GM12878 (cell line): ENCODE measurements at regions not wholly inside any gene's neighbourhood (a gene's known extent, or its start where the extent isn't known, plus 50 kb on each side); places are given as distances from the start of the nearest gene placed in this dataset.

Source experiments
- ATAC-seq: fragments of 200-7000 bp; cut with Tn5 transposase; 3 replicates; pipeline ENCODE4 v1.9.1; 2020; ENCODE audit warnings: mild to moderate bottlenecking, moderate library complexity
- BruUV-seq: library from RNA; stranded (reverse); fragments of 400-500 nt; replicated peaks from 2 replicates; lab custom pipeline; 2021; lab: Mats Ljungman, UMichigan
- CTCF ChIA-PET: fragments of 300-600 bp; sonication (Branson Sonifier 250); formaldehyde crosslinking; extraction: SDS; loops from one replicate; lab custom pipeline; 2021; ENCODE audit warnings: inconsistent platforms; lab: Yijun Ruan, JAX
- POLR2A ChIA-PET: fragments of 350-600 bp; formaldehyde crosslinking; extraction: SDS; loops from one replicate; lab custom pipeline; 2021; ENCODE audit warnings: inconsistent platforms; lab: Charles Lee
- RAD21 ChIA-PET: fragments of 300-600 bp; sonication (Branson Sonifier 250); formaldehyde crosslinking; loops from one replicate; lab custom pipeline; 2023; ENCODE audit warnings: antibody characterized with exemption; ENCODE audit not compliant: unreplicated experiment; lab: Charles Lee
- SMC1A ChIA-PET: fragments of 300-600 bp; sonication (Branson Sonifier 250); formaldehyde crosslinking; loops from one replicate; lab custom pipeline; 2023; ENCODE audit not compliant: unreplicated experiment, uncharacterized antibody; lab: Charles Lee
- DNase-seq: peaks from one replicate; pipeline ENCODE4 v3.0.0-alpha.2; 2011; ENCODE audit warnings: low read depth, low spot score
- FAIRE-seq: peaks from 3 replicates; lab custom pipeline; 2011; peaks lifted over from hg19 to GRCh38; lab: Jason Lieb, UNC
- H2AFZ ChIP-seq: 2 replicates; pipeline ENCODE4 v1.6.0; 2011; ENCODE audit warnings: low read depth, low read length, control low read depth; ENCODE audit not compliant: control insufficient read depth
- H3K27ac ChIP-seq: 2 replicates; pipeline ENCODE4 v1.5.1; 2011; ENCODE audit warnings: control low read depth; ENCODE audit not compliant: control insufficient read depth, insufficient read depth
- H3K27me3 ChIP-seq, 2 experiments: replicated peaks in 1 of 2; 2 replicates each; pipeline versions ENCODE4 v1.6.0 to v1.6.1; 2011; ENCODE audit warnings: low read length in 1 of 2; ENCODE audit not compliant: control insufficient read depth in 2 of 2, insufficient read depth in 2 of 2
- H3K36me3 ChIP-seq, 2 experiments: 2 replicates each; pipeline ENCODE4 v1.5.1; 2011; ENCODE audit warnings: low read length in 1 of 2; ENCODE audit not compliant: control insufficient read depth in 2 of 2, insufficient read depth in 2 of 2
- H3K4me1 ChIP-seq: 2 replicates; pipeline ENCODE4 v1.6.1; 2011; ENCODE audit warnings: mild to moderate bottlenecking, low read length, moderate library complexity, mixed read lengths; ENCODE audit not compliant: control insufficient read depth, insufficient read depth
- H3K4me2 ChIP-seq: 2 replicates; pipeline ENCODE4 v1.6.0; 2011; ENCODE audit warnings: control low read depth; ENCODE audit not compliant: control insufficient read depth, insufficient read depth
- H3K4me3 ChIP-seq: fragments of 200-600 bp; sonication (generic); 2 replicates; pipeline ENCODE4 v1.5.1; 2016
- H3K79me2 ChIP-seq: 2 replicates; pipeline ENCODE4 v1.6.0; 2011; ENCODE audit warnings: low read length; ENCODE audit not compliant: control insufficient read depth, insufficient read depth
- H3K9ac ChIP-seq: 2 replicates; pipeline ENCODE4 v1.8.0; 2011; ENCODE audit warnings: low read length, control low read depth, mixed read lengths; ENCODE audit not compliant: control insufficient read depth, insufficient read depth
- H3K9me3 ChIP-seq: replicated peaks from 3 replicates; pipeline ENCODE4 v1.5.1; 2011; ENCODE audit warnings: mild to moderate bottlenecking, low read length; ENCODE audit not compliant: control insufficient read depth, insufficient read depth
- H4K20me1 ChIP-seq: 2 replicates; pipeline ENCODE4 v1.6.0; 2011; ENCODE audit not compliant: control insufficient read depth, insufficient read depth
- CBFB ChIP-seq: IDR thresholded peaks from 2 replicates; pipeline ENCODE4 v1.6.1; 2016; ENCODE audit warnings: antibody characterized with exemption, low read depth
- EGR1 ChIP-seq, 2 experiments: IDR thresholded peaks; 1 replicate in 1 of 2; 2 replicates in 1 of 2; pipeline ENCODE4 v1.6.1; 2011 to 2012; ENCODE audit warnings: low read depth in 2 of 2, low read length in 2 of 2, borderline replicate concordance in 1 of 2, mild to moderate bottlenecking in 1 of 2, moderate library complexity in 1 of 2
- LARP7 ChIP-seq: fragments of 450-650 bp; IDR thresholded peaks from 2 replicates; pipeline ENCODE4 v1.6.1; 2017; ENCODE audit warnings: mild to moderate bottlenecking
- MEF2B ChIP-seq: fragments of 450-650 bp; IDR thresholded peaks from 2 replicates; pipeline ENCODE4 v1.6.1; 2018; ENCODE audit warnings: mild to moderate bottlenecking, moderate library complexity; ENCODE audit not compliant: partially characterized antibody, poor library complexity, severe bottlenecking
- MYC ChIP-seq: IDR thresholded peaks from 2 replicates; pipeline ENCODE4 v1.6.1; 2011; ENCODE audit warnings: mild to moderate bottlenecking, low read length, moderate library complexity, inconsistent platforms; ENCODE audit not compliant: insufficient read depth, insufficient replicate concordance, insufficient read length, severe bottlenecking
- NR2C1 ChIP-seq: fragments of 450-650 bp; IDR thresholded peaks from 2 replicates; pipeline ENCODE4 v1.6.1; 2017; ENCODE audit warnings: antibody characterized with exemption, mild to moderate bottlenecking, moderate library complexity
- NR2F1 ChIP-seq: fragments of 450-650 bp; conservative IDR thresholded peaks from 2 replicates; pipeline ENCODE4 v1.6.1; 2017; ENCODE audit warnings: mild to moderate bottlenecking
- NRF1 ChIP-seq: conservative IDR thresholded peaks from 2 replicates; pipeline ENCODE4 v1.6.1; 2011; ENCODE audit warnings: mild to moderate bottlenecking, low read depth, low read length, improper control_type of control experiment
- POLR2A ChIP-seq: IDR thresholded peaks from 2 replicates; pipeline ENCODE4 v1.6.1; 2011; ENCODE audit warnings: low read depth, mild to moderate bottlenecking, low read length
- POU2F2 ChIP-seq: IDR thresholded peaks from 3 replicates; pipeline ENCODE4 v1.6.1; 2011; ENCODE audit warnings: low read depth, mild to moderate bottlenecking, low read length, borderline replicate concordance
- RELA ChIP-seq: fragments of 450-650 bp; IDR thresholded peaks from 2 replicates; pipeline ENCODE4 v1.8.0; 2014; ENCODE audit warnings: borderline replicate concordance; ENCODE audit not compliant: partially characterized antibody
- SMAD5 ChIP-seq: IDR thresholded peaks from 2 replicates; pipeline ENCODE4 v1.6.1; 2016; ENCODE audit warnings: antibody characterized with exemption, low read depth
- SREBF1 ChIP-seq: IDR thresholded peaks from 2 replicates; pipeline ENCODE4 v1.6.1; 2012; ENCODE audit warnings: mild to moderate bottlenecking, low read length
- SREBF2 ChIP-seq: IDR thresholded peaks from 2 replicates; pipeline ENCODE4 v1.6.1; 2012; ENCODE audit warnings: mild to moderate bottlenecking, low read length
- STAT3 ChIP-seq: IDR thresholded peaks from 2 replicates; pipeline ENCODE4 v1.6.1; 2011; ENCODE audit warnings: low read depth, low read length, improper control_type of control experiment
- TAF1 ChIP-seq: IDR thresholded peaks from 2 replicates; pipeline ENCODE4 v1.6.1; 2011; ENCODE audit warnings: mild to moderate bottlenecking, low read depth, low read length, borderline replicate concordance
- TARDBP ChIP-seq: IDR thresholded peaks from 2 replicates; pipeline ENCODE4 v1.6.1; 2016; ENCODE audit warnings: borderline replicate concordance
- YY1 ChIP-seq: IDR thresholded peaks from 2 replicates; pipeline ENCODE4 v1.6.1; 2011; ENCODE audit warnings: low read depth, mild to moderate bottlenecking, low read length
- ZBED1 ChIP-seq: IDR thresholded peaks from 2 replicates; pipeline ENCODE4 v1.6.1; 2016; ENCODE audit warnings: borderline replicate concordance
- WGBS: methylation state at CpG from one replicate; pipeline ENCODE4 v1.1.6; 2016; ENCODE audit warnings: low lambda C conversion rate; ENCODE audit not compliant: insufficient replicate concordance, insufficient coverage; ENCODE audit errors: missing lambda C conversion rate; 5-methylcytosine and 5-hydroxymethylcytosine counted together
- in situ Hi-C: fragments of 300-500 bp; cut with MboI; formaldehyde crosslinking; loops from 9 replicates; pipeline ENCODE4 v1.14.3; 2018; ENCODE audit warnings: mixed read lengths
- intact Hi-C: fragments of 100-400 bp; cut with micrococcal nuclease; formaldehyde crosslinking; loops from one replicate; pipeline ENCODE4 v1.14.2; 2022; ENCODE audit not compliant: unreplicated experiment
- TF ChIP-seq, protein P1 (sequence below): fragments of 450-650 bp; formaldehyde crosslinking; IDR thresholded peaks from 2 replicates; pipeline ENCODE4 v1.4.0; 2020; ENCODE audit warnings: mild to moderate bottlenecking, moderate library complexity

- BruUV-seq = no TSS peak
- Histone ChIP-seq H2AFZ (no peak overlapping the region), H3K9ac (no peak overlapping the region), H3K27ac (no peak overlapping the region), H3K36me3 (no peaks in the 10 kb centered on the region), H4K20me1 (no peaks in the 10 kb centered on the region), H3K4me3 (no peak overlapping the region), H3K79me2 (no peaks in the 10 kb centered on the region), H3K27me3 (no peaks in the 10 kb centered on the region), H3K9me3 (no peaks in the 10 kb centered on the region), H3K4me1 (no peaks in the 10 kb centered on the region), H3K4me2 (no peak overlapping the region)
- RAD21 ChIA-PET = no interaction called here
- in situ Hi-C loops = no loop called here
- TF ChIP-seq SMAD5 (no peak), TARDBP (no peak), TAF1 (no peak), EGR1 (IDR thresholded peaks at IDR 0.05; ENCODE audit: borderline replicate concordance in 1 of 2, low read depth in 2 of 2, low read length in 2 of 2) (no peak), NR2F1 (no peak), CBFB (no peak), ZBED1 (no peak)
- WGBS = 13% methylated on average over 4 of the region's 4 CpGs
- SMC1A ChIA-PET = interaction anchor here (0.6 kb wide), 1 partner anchor 46 kb away, joined by 3 read pairs; no protein-coding TSS in a partner anchor
- ATAC-seq (no peak), DNase-seq (no peak), FAIRE-seq (no peak)
- POLR2A ChIA-PET = no interaction called here
- intact Hi-C loops = no loop called here
- CTCF ChIA-PET = no interaction called here
These were observed 64.4 kb upstream of the IBSP start for GRCh38 chr4:87734936-87735335.

GRCh38 chr4:87738483-87738882 is 60.9 kb upstream of the IBSP start:
- DNase-seq (no peak), FAIRE-seq (no peak), ATAC-seq (no peak)
- ChIA-PET RAD21 (no interaction called here), CTCF (interaction anchor here (0.8 kb wide), 1 partner anchor 15 kb away, joined by 3 read pairs; no protein-coding TSS in a partner anchor), SMC1A (no interaction called here), POLR2A (no interaction called here)
- H3K27ac ChIP-seq = no peak overlapping the region
- H3K9ac ChIP-seq = no peak overlapping the region
- H3K36me3 ChIP-seq = no peaks in the 10 kb centered on the region
- in situ Hi-C loops = no loop called here
- no TSS peak for BruUV-seq
- no peaks in the 10 kb centered on the region for H3K9me3 ChIP-seq
- intact Hi-C loops = no loop called here
- no peak overlapping the region for H2AFZ ChIP-seq
- no peaks in the 10 kb centered on the region for H4K20me1 ChIP-seq
- no peak overlapping the region for H3K4me3 ChIP-seq
- H3K79me2 ChIP-seq = no peaks in the 10 kb centered on the region
- H3K4me2 ChIP-seq = no peak overlapping the region
- H3K27me3 ChIP-seq = no peaks in the 10 kb centered on the region
- no peaks in the 10 kb centered on the region for H3K4me1 ChIP-seq
- TF ChIP-seq SREBF1 (no peak), RELA (no peak), LARP7 (no peak), POU2F2 (no peak), YY1 (no peak), NR2C1 (no peak), SREBF2 (no peak), STAT3 (no peak), MEF2B (no peak), NRF1 (no peak), MYC (no peak), POLR2A (no peak)
- TF ChIP-seq, protein P1, sequence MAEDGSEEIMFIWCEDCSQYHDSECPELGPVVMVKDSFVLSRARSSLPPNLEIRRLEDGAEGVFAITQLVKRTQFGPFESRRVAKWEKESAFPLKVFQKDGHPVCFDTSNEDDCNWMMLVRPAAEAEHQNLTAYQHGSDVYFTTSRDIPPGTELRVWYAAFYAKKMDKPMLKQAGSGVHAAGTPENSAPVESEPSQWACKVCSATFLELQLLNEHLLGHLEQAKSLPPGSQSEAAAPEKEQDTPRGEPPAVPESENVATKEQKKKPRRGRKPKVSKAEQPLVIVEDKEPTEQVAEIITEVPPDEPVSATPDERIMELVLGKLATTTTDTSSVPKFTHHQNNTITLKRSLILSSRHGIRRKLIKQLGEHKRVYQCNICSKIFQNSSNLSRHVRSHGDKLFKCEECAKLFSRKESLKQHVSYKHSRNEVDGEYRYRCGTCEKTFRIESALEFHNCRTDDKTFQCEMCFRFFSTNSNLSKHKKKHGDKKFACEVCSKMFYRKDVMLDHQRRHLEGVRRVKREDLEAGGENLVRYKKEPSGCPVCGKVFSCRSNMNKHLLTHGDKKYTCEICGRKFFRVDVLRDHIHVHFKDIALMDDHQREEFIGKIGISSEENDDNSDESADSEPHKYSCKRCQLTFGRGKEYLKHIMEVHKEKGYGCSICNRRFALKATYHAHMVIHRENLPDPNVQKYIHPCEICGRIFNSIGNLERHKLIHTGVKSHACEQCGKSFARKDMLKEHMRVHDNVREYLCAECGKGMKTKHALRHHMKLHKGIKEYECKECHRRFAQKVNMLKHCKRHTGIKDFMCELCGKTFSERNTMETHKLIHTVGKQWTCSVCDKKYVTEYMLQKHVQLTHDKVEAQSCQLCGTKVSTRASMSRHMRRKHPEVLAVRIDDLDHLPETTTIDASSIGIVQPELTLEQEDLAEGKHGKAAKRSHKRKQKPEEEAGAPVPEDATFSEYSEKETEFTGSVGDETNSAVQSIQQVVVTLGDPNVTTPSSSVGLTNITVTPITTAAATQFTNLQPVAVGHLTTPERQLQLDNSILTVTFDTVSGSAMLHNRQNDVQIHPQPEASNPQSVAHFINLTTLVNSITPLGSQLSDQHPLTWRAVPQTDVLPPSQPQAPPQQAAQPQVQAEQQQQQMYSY = no peak
